H9 (cell line): ENCODE measurements at regions not wholly inside any gene's neighbourhood (a gene's known extent, or its start where the extent isn't known, plus 50 kb on each side); places are given as distances from the start of the nearest gene placed in this dataset.

Experiments
- DNase-seq: peaks from one replicate; pipeline ENCODE4 v3.0.0-alpha.2; 2017
- H2AFZ ChIP-seq: one replicate; pipeline ENCODE4 v1.6.1; 2013; ENCODE audit warnings: mild to moderate bottlenecking, low read length, control low read depth, moderate library complexity
- H2AK5ac ChIP-seq: 2 replicates; pipeline ENCODE4 v1.6.1; 2013; ENCODE audit warnings: low read length, control low read depth, mixed read lengths; ENCODE audit not compliant: insufficient read length
- H2BK120ac ChIP-seq: one replicate; pipeline ENCODE4 v1.6.1; 2013; ENCODE audit warnings: low read depth, mild to moderate bottlenecking, low read length, control low read depth, inconsistent platforms; ENCODE audit not compliant: poor library complexity, severe bottlenecking
- H2BK12ac ChIP-seq: 2 replicates; pipeline ENCODE4 v1.6.1; 2013; ENCODE audit warnings: low read length, control low read depth, mixed read lengths, low read depth; ENCODE audit not compliant: insufficient read length
- H2BK15ac ChIP-seq: 2 replicates; pipeline ENCODE4 v1.6.1; 2013; ENCODE audit warnings: low read depth, low read length, control low read depth
- H2BK20ac ChIP-seq: one replicate; pipeline ENCODE4 v1.6.1; 2013; ENCODE audit warnings: low read depth, mild to moderate bottlenecking, low read length, control low read depth, inconsistent platforms; ENCODE audit not compliant: poor library complexity, severe bottlenecking
- H2BK5ac ChIP-seq: 2 replicates; pipeline ENCODE4 v1.6.1; 2013; ENCODE audit warnings: low read length, control low read depth, mixed read lengths; ENCODE audit not compliant: insufficient read length
- H3K14ac ChIP-seq: 2 replicates; pipeline ENCODE4 v1.6.1; 2013; ENCODE audit warnings: low read length, control low read depth; ENCODE audit not compliant: insufficient read depth
- H3K18ac ChIP-seq: 2 replicates; pipeline ENCODE4 v1.6.1; 2013; ENCODE audit warnings: low read depth, mild to moderate bottlenecking, mixed read lengths, low read length, control low read depth; ENCODE audit not compliant: insufficient read length
- H3K23ac ChIP-seq: 2 replicates; pipeline ENCODE4 v1.6.1; 2013; ENCODE audit warnings: low read length, control low read depth, mixed read lengths, low read depth; ENCODE audit not compliant: insufficient read length
- H3K23me2 ChIP-seq: 2 replicates; pipeline ENCODE4 v1.6.1; 2013; ENCODE audit warnings: low read depth, mild to moderate bottlenecking, mixed read lengths, low read length, control low read depth; ENCODE audit not compliant: insufficient read length, poor library complexity, severe bottlenecking
- H3K27ac ChIP-seq: 2 replicates; pipeline ENCODE4 v1.5.1; 2013; ENCODE audit warnings: low read length, control low read depth, mixed read lengths, low read depth; ENCODE audit not compliant: insufficient read length
- H3K27me3 ChIP-seq: 2 replicates; pipeline ENCODE4 v1.6.1; 2013; ENCODE audit warnings: low read length, control low read depth, inconsistent platforms; ENCODE audit not compliant: insufficient read depth
- H3K4ac ChIP-seq: 2 replicates; pipeline ENCODE4 v1.6.1; 2013; ENCODE audit warnings: low read depth, mild to moderate bottlenecking, control low read depth, inconsistent platforms, low read length, moderate library complexity
- H3K4me1 ChIP-seq: 2 replicates; pipeline ENCODE4 v1.6.1; 2013; ENCODE audit warnings: low read length, control low read depth, inconsistent platforms; ENCODE audit not compliant: insufficient read depth
- H3K4me2 ChIP-seq: 2 replicates; pipeline ENCODE4 v1.6.1; 2013; ENCODE audit warnings: low read length, control low read depth, mixed read lengths; ENCODE audit not compliant: insufficient read length, insufficient read depth
- H3K56ac ChIP-seq: 2 replicates; pipeline ENCODE4 v1.6.1; 2013; ENCODE audit warnings: low read depth, mild to moderate bottlenecking, mixed read lengths, low read length, control low read depth; ENCODE audit not compliant: insufficient read length
- H3K79me1 ChIP-seq: 2 replicates; pipeline ENCODE4 v1.6.1; 2013; ENCODE audit warnings: low read depth, mild to moderate bottlenecking, moderate library complexity, low read length, control low read depth, inconsistent platforms; ENCODE audit not compliant: insufficient read depth, poor library complexity, severe bottlenecking
- H3K79me2 ChIP-seq: 2 replicates; pipeline ENCODE4 v1.6.1; 2013; ENCODE audit warnings: low read length, control low read depth, inconsistent platforms; ENCODE audit not compliant: insufficient read depth
- H3K9ac ChIP-seq: 2 replicates; pipeline ENCODE4 v1.6.1; 2013; ENCODE audit warnings: low read length, control low read depth, mixed read lengths; ENCODE audit not compliant: insufficient read length; ENCODE audit errors: extremely low read depth
- H3K9me3 ChIP-seq: one replicate; pipeline ENCODE4 v1.6.1; 2013; ENCODE audit warnings: low read depth, low read length, inconsistent platforms; ENCODE audit not compliant: control insufficient read depth
- H3T11ph ChIP-seq: one replicate; pipeline ENCODE4 v1.6.1; 2013; ENCODE audit warnings: mild to moderate bottlenecking, low read length, control low read depth, inconsistent platforms
- H4K20me1 ChIP-seq: one replicate; pipeline ENCODE4 v1.6.1; 2013; ENCODE audit not compliant: control insufficient read depth, insufficient read length, insufficient read depth
- H4K5ac ChIP-seq: 2 replicates; pipeline ENCODE4 v1.6.1; 2013; ENCODE audit warnings: low read depth, mild to moderate bottlenecking, mixed read lengths, low read length, control low read depth; ENCODE audit not compliant: insufficient read length
- H4K8ac ChIP-seq: replicated peaks from 2 replicates; pipeline ENCODE4 v1.6.1; 2013; ENCODE audit warnings: low read length, control low read depth, mixed read lengths, low read depth; ENCODE audit not compliant: insufficient read length
- H4K91ac ChIP-seq: 2 replicates; pipeline ENCODE4 v1.6.1; 2013; ENCODE audit warnings: low read depth, mild to moderate bottlenecking, moderate library complexity, mixed read lengths, low read length, control low read depth; ENCODE audit not compliant: insufficient read length
- H3K27ac Mint-ChIP-seq, 3 experiments: 2 replicates in 2 of 3; 3 replicates in 1 of 3; pipeline ENCODE4 v1.8.0; 2020 to 2021; ENCODE audit warnings: mixed read lengths in 3 of 3, mild to moderate bottlenecking in 1 of 3, moderate library complexity in 1 of 3
- H3K27me3 Mint-ChIP-seq: 2 replicates; pipeline ENCODE4 v1.8.0; 2021; ENCODE audit warnings: low read depth, mild to moderate bottlenecking, moderate library complexity, mixed read lengths
- H3K36me3 Mint-ChIP-seq, 3 experiments: 2 replicates in 2 of 3; 3 replicates in 1 of 3; pipeline ENCODE4 v1.8.0; 2020 to 2021; ENCODE audit warnings: low read depth in 3 of 3, mixed read lengths in 3 of 3; ENCODE audit not compliant: insufficient read depth in 1 of 3
- H3K4me1 Mint-ChIP-seq, 2 experiments: 2 replicates each; pipeline ENCODE4 v1.8.0; 2020; ENCODE audit warnings: mixed read lengths in 2 of 2
- H3K4me3 Mint-ChIP-seq, 2 experiments: 2 replicates in 1 of 2; 3 replicates in 1 of 2; pipeline ENCODE4 v1.8.0; 2020 to 2021; ENCODE audit warnings: mild to moderate bottlenecking in 2 of 2, mixed read lengths in 2 of 2, moderate library complexity in 1 of 2
- H3K9me3 Mint-ChIP-seq, 2 experiments: 2 replicates in 1 of 2; 3 replicates in 1 of 2; pipeline ENCODE4 v1.8.0; 2020; ENCODE audit warnings: mild to moderate bottlenecking in 2 of 2, mixed read lengths in 2 of 2, moderate library complexity in 1 of 2
- CTCF ChIP-seq: fragments of 200-600 bp; sonication (generic); conservative IDR thresholded peaks from 3 replicates; pipeline ENCODE4 v1.8.0; 2021; ENCODE audit warnings: antibody characterized with exemption, mild to moderate bottlenecking
- WGBS: extraction: QIAGEN DNeasy Blood & Tissue Kit; methylation state at CpG from one replicate; pipeline ENCODE4 v1.1.7; 2013; ENCODE audit warnings: missing lambda C conversion rate, low lambda C conversion rate, mixed read lengths; ENCODE audit not compliant: insufficient read length; ENCODE audit errors: extremely low coverage; 5-methylcytosine and 5-hydroxymethylcytosine counted together

- H3K36me3 Mint-ChIP-seq: no peaks in the 10 kb centered on the region; a peak in 1 of 7 replicates
- H3K9me3 Mint-ChIP-seq: peaks cover 0 to 2% of the 10 kb centered on the region in 2 experiments; a peak in 2 of 5 replicates
- H3K4me1 Mint-ChIP-seq: peaks cover 10 to 16% of the 10 kb centered on the region in 2 experiments
- Histone ChIP-seq H2BK20ac (no peak overlapping the region), H3K79me1 (no peaks in the 10 kb centered on the region), H2BK12ac (no peak overlapping the region), H3K27ac (no peak overlapping the region), H3T11ph (no peak overlapping the region), H3K79me2 (no peaks in the 10 kb centered on the region), H2AK5ac (no peak overlapping the region), H4K20me1 (no peaks in the 10 kb centered on the region), H3K18ac (no peak overlapping the region), H3K27me3 (no peaks in the 10 kb centered on the region), H3K9me3 (no peaks in the 10 kb centered on the region), H3K23me2 (no peaks in the 10 kb centered on the region), H3K56ac (no peak overlapping the region), H2BK15ac (no peak overlapping the region), H2BK120ac (no peak overlapping the region), H4K91ac (no peak overlapping the region), H3K9ac (no peak overlapping the region), H3K14ac (no peak overlapping the region), H3K4me2 (no peak overlapping the region), H4K8ac (no peak overlapping the region), H2BK5ac (no peak overlapping the region), H2AFZ (no peak overlapping the region), H3K4me1 (peaks cover 3% of the 10 kb centered on the region; the same call in 1 of the 2 replicates), H4K5ac (no peak overlapping the region), H3K23ac (no peak overlapping the region), H3K4ac (no peak overlapping the region)
- no peak overlapping the region for H3K27ac Mint-ChIP-seq
- no peak overlapping the region for H3K4me3 Mint-ChIP-seq
- DNase-seq: no peak
- peaks cover 27% of the 10 kb centered on the region for H3K27me3 Mint-ChIP-seq
- no peak for TF ChIP-seq CTCF
- no CpG with 5 or more reads among the region's 4 CpGs for WGBS
Measured at GRCh38 chr2:121886059-121886458, 130.6 kb downstream of the TSN start.
